GM19468 (cell line): ENCODE measurements at regions not wholly inside any gene's neighbourhood (a gene's known extent, or its start where the extent isn't known, plus 50 kb on each side); places are given as distances from the start of the nearest gene placed in this dataset.

Experiments used
- ATAC-seq: cut with Tn5 transposase; IDR thresholded peaks from one replicate; pipeline ENCODE4 v1.9.1; 2021; ENCODE audit warnings: mild to moderate bottlenecking, moderate library complexity, moderate number of reproducible peaks; ENCODE audit not compliant: unreplicated experiment; ENCODE audit errors: extremely low read depth

DNA sequence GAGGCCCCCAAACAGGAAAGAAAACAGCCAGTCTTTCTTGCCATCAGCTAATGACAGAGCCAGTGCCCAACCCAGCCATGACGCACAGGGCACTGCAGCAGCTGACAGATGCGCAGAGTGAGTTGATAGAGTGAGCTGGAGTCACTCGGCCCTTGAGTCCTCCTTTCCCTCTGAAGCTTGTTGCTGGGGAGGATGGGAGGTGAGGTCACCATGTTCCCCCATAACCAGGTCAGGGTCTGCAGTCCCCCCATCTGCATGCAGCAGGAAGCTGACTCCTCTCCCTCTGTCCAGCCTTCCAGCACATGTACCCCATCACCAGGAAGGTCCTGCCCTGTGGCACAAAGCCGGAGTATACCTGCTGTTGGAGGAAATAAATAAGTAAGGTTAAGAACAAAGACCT is 174.6 kb downstream of the ABHD5 start:
- no peak for ATAC-seq

GRCh38 chr3:43865887-43866528 is 175.3 kb downstream of the ABHD5 start:
- ATAC-seq = no peak

DNA sequence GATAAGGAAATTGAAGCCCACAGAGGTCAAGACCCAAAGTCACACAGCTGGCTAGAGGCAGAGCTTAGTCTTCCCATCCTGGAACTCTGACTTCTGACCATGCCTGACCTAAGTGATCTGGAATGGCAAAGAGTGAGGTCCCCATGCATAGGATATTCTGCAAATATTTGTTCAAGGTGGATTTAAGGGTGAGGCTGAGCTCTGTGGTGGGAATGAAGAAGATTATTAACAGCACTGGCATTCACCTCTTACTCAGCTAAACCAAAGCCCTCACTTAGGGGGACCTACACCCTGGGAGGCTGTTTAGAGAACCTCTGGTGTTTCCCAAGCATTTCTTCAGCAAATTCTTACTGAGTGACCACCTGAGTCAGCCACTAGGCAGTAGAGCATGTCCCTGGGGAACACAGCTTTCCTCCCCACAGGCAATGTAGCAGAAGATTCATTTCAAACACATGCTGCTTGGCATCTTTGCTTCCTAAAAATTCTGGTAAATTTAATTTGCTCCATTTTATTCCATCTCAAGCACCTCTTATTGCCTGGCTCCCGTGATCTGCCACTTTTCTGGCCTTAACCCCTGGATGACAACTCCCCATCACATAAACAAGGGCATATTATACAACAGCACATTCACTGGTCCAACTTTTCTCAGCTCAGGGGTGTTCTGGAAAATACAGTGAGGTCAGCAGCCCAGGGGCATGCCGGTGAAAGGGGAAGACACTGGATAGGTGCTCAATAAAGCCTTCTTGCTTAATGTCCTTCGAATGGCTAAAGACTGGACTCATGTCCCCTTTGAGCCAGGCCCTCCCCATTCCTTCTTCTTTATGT is 176.0 kb downstream of the ABHD5 start:
- no peak for ATAC-seq

GRCh38 chr3:43867436-43868072 is 176.8 kb downstream of the ABHD5 start:
- no peak for ATAC-seq

- ATAC-seq = no peak
Measured at GRCh38 chr3:43869491-43869890, 178.8 kb downstream of the ABHD5 start.

- ATAC-seq = no peak
Measured at GRCh38 chr3:43870120-43870519, 179.4 kb downstream of the ABHD5 start.

GRCh38 chr3:43870844-43871626 is 180.3 kb downstream of the ABHD5 start:
- no peak for ATAC-seq

DNA sequence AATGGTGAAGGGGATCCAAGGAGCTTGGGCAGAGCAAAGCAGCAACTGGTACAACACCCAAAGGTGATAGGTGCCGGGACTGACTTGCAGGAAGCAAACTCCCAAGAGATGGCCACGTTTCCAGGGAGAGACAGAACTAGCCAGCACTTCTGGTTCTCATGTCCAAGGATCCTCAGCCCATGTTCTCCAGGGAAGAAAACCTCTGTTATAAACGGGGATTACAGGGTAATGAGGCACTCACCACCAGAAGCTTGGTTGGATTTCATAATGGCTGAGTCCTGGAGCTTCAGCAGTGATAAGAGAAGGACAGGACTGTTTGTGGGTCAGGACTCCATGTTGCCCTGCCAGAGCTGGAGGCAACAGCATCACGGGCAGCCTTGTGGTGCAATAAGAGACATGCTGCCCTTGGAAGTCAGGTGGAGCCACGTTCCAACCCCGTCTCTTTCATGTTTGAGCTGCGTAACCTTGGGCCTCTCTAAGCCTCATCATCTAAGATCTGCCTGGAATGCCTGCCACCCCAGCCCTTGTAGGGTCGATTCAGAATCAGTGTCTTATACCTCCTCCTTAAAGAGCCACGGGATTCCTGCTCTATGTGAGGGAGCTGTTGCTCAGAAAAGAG is 181.0 kb downstream of the ABHD5 start:
- ATAC-seq = no peak

- ATAC-seq = no peak
Measured at GRCh38 chr3:43872301-43872700, 181.6 kb downstream of the ABHD5 start.

- no peak for ATAC-seq
Measured at GRCh38 chr3:43872901-43873300, 182.2 kb downstream of the ABHD5 start.

- no peak for ATAC-seq
Measured at GRCh38 chr3:43873723-43874122, 183.0 kb downstream of the ABHD5 start.

DNA sequence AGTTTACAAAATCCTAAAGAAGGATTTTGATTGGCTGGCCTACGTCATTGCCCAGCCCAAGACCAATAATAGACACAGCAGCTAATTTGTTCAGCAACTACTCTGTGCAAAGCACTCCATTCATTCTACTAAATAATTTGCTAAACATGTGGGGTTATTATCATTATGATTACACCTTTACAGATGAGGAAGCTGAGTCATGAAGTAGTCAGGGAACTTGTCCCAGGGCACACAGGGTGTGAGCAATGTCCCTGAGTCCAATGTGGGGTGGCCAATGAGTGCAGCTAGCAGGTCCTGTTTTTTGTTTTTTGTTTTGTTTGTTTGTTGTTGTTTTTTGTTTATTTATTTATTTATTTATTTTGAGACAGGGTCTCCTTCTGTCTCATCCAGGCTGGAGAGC is 183.6 kb downstream of the ABHD5 start:
- ATAC-seq = no peak

GRCh38 chr3:43874731-43875130 is 184.0 kb downstream of the ABHD5 start:
- no peak for ATAC-seq

GRCh38 chr3:43876648-43877047 is 185.9 kb downstream of the ABHD5 start:
- ATAC-seq = no peak

GRCh38 chr3:43879166-43879565 is 188.4 kb downstream of the ABHD5 start:
- ATAC-seq = no peak

DNA sequence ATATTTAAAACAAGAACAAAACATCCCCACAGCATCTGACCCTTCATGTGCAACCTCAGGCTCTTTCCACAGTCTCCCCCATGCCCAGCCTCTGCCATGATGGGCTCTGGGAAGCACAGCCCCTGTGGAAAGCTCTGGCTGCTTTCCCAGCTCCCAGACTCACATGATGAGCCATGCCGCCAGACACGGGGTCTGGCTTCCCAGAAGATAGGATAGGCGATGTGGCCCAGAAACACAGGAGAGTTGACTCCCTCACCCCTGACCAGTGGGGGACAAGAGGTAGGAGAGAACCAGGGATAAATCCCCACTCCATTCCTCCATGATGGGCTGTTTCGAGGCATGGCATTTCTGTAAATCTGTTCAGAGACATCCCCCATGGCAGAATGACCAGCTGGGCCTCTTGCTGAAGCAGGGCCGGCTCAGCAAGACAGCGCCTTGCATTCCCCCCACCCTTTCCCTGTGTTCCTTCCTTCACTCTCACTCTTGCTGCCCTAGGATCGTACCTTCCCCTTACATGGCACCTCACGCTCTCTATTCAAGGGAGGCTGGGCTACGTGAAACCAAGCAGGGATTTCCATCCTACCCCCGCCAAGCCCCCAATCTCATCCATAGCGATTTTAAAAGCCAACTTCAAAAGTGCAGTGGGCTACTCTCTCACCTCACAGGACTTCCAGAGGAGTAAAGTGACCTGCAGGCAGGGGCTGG is 192.4 kb downstream of the ABHD5 start:
- no peak for ATAC-seq

DNA sequence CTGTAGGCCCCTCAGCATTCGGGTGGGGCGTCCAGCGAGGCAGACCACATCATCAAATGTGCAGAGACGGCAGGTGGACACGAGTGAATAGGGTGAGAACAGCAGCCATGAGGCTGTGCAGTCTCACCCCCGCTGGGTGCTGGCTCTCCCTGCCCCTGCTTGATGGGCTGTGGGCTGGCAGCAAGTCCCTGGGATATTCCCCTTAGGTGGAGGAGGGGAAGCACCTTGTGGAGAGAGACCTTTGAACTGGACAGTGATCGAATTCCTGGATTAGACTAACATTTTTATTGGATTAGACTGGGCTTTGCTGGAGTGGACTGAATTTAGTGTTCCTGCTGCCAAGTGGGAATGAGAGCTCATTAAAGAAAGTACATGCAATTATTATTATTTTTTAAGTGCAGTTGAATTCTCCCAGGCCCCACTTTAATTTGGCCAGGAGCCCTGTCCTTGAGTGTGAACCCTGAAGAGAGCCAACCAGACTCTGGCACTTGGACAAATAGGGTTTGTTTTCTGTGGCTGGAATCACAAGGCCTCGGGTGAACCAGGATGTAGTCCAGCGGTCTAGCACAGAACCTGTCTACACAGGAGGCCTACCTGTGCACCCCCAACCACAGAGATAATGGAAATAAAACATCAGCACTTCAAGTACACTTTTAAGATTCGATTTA is 193.1 kb downstream of the ABHD5 start:
- ATAC-seq = no peak

- ATAC-seq = no peak
Measured at GRCh38 chr3:43884581-43884980, 193.8 kb downstream of the ABHD5 start.
